DND-41 (cell line): ENCODE measurements at regions not wholly inside any gene's neighbourhood (a gene's known extent, or its start where the extent isn't known, plus 50 kb on each side); places are given as distances from the start of the nearest gene placed in this dataset.

Source experiments
- CTCF ChIP-seq: IDR thresholded peaks from 2 replicates; pipeline ENCODE4 v1.5.1; 2012; ENCODE audit warnings: borderline replicate concordance, low read length, moderate library complexity, mild to moderate bottlenecking; ENCODE audit not compliant: poor library complexity, severe bottlenecking; ENCODE audit errors: extremely low read depth
- EZH2 ChIP-seq: IDR thresholded peaks from 3 replicates; pipeline ENCODE4 v1.6.1; 2012; ENCODE audit warnings: borderline replicate concordance, low read depth, mild to moderate bottlenecking, moderate library complexity, low read length, inconsistent platforms; ENCODE audit not compliant: severe bottlenecking

- no peak for TF ChIP-seq CTCF
- no peak for TF ChIP-seq EZH2
Observed at GRCh38 chr13:64546371-64546770, 2683.8 kb downstream of the PCDH9 start.
